HG03469 (cell line): ENCODE measurements at regions not wholly inside any gene's neighbourhood (a gene's known extent, or its start where the extent isn't known, plus 50 kb on each side); places are given as distances from the start of the nearest gene placed in this dataset.
"Not testable (repeated sequence)": the region's sequence is repeated elsewhere in the genome, so short reads cannot be mapped to it uniquely, and the experiment has no call there.

ENCODE experiments used
- ATAC-seq: cut with Tn5 transposase; IDR thresholded peaks from one replicate; pipeline ENCODE4 v1.9.1; 2021; ENCODE audit warnings: mild to moderate bottlenecking, moderate library complexity, moderate number of reproducible peaks; ENCODE audit not compliant: unreplicated experiment

GRCh38 chr3:27560484-27561056 is 76.4 kb upstream of the SLC4A7 start:
- ATAC-seq, result no peak

- no peak for ATAC-seq
These were observed 75.7 kb upstream of the SLC4A7 start for GRCh38 chr3:27559835-27560234.

GRCh38 chr3:27559381-27559780 is 75.2 kb upstream of the SLC4A7 start:
- ATAC-seq, result no peak

- no peak for ATAC-seq
These were observed 73.2 kb upstream of the SLC4A7 start for GRCh38 chr3:27557411-27557810.

GRCh38 chr3:27556887-27557286 is 72.7 kb upstream of the SLC4A7 start:
- no peak for ATAC-seq

GRCh38 chr3:27554706-27555105 is 70.5 kb upstream of the SLC4A7 start:
- ATAC-seq, result no peak

GRCh38 chr3:27553886-27554540 is 69.8 kb upstream of the SLC4A7 start:
- ATAC-seq, result no peak

GRCh38 chr3:27552708-27553107 is 68.5 kb upstream of the SLC4A7 start:
- ATAC-seq, result not testable (repeated sequence)

- ATAC-seq, result not testable (repeated sequence)
These were observed 67.2 kb upstream of the SLC4A7 start for GRCh38 chr3:27551413-27551812.

- no peak for ATAC-seq
These were observed 60.9 kb upstream of the SLC4A7 start for GRCh38 chr3:27545061-27545460.

- ATAC-seq, result no peak
These were observed 60.2 kb upstream of the SLC4A7 start for GRCh38 chr3:27544372-27544865.

- ATAC-seq, result no peak
These were observed 58.3 kb upstream of the SLC4A7 start for GRCh38 chr3:27542476-27542875.

- no peak for ATAC-seq
These were observed 56.0 kb upstream of the SLC4A7 start for GRCh38 chr3:27540231-27540630.

GRCh38 chr3:27536491-27536890 is 52.3 kb upstream of the SLC4A7 start:
- ATAC-seq, result no peak

GRCh38 chr3:27535809-27536392 is 51.7 kb upstream of the SLC4A7 start:
- no peak for ATAC-seq

GRCh38 chr3:27533718-27534573 is 49.8 kb upstream of the SLC4A7 start:
- ATAC-seq, result no peak
